MCF 10A (cell line): ENCODE measurements at regions not wholly inside any gene's neighbourhood (a gene's known extent, or its start where the extent isn't known, plus 50 kb on each side); places are given as distances from the start of the nearest gene placed in this dataset.

Experiments
- BruUV-seq: library from RNA; stranded (reverse); fragments of 400-500 nt; replicated peaks from 2 replicates; lab custom pipeline; 2021; lab: Mats Ljungman, UMichigan
- CTCF ChIA-PET: fragments of 300-600 bp; sonication (Branson Sonifier 250); formaldehyde crosslinking; extraction: SDS; loops from one replicate; lab custom pipeline; 2021; ENCODE audit warnings: antibody characterized with exemption, inconsistent platforms; lab: Yijun Ruan, JAX
- POLR2A ChIA-PET: fragments of 300-600, 350-650 bp; sonication (Branson Sonifier 250); formaldehyde crosslinking; extraction: SDS; loops from one replicate; lab custom pipeline; 2020; ENCODE audit warnings: antibody characterized with exemption, inconsistent platforms; lab: Yijun Ruan, JAX
- DNase-seq: peaks from one replicate; pipeline ENCODE4 v3.0.0-alpha.2; 2018; ENCODE audit not compliant: unreplicated experiment
- H3K27ac Mint-ChIP-seq: one replicate; pipeline ENCODE4 v1.8.0; 2022; ENCODE audit warnings: mild to moderate bottlenecking, low read depth, mixed read lengths; ENCODE audit not compliant: unreplicated experiment
- H3K27me3 Mint-ChIP-seq: one replicate; pipeline ENCODE4 v1.8.0; 2022; ENCODE audit warnings: mixed read lengths; ENCODE audit not compliant: insufficient read depth, unreplicated experiment
- H3K36me3 Mint-ChIP-seq: one replicate; pipeline ENCODE4 v1.8.0; 2022; ENCODE audit warnings: mild to moderate bottlenecking, moderate library complexity, mixed read lengths; ENCODE audit not compliant: insufficient read depth, unreplicated experiment
- H3K4me1 Mint-ChIP-seq: one replicate; pipeline ENCODE4 v1.8.0; 2022; ENCODE audit warnings: mixed read lengths; ENCODE audit not compliant: insufficient read depth, unreplicated experiment
- H3K4me3 Mint-ChIP-seq: one replicate; pipeline ENCODE4 v1.8.0; 2022; ENCODE audit warnings: mild to moderate bottlenecking, moderate library complexity, mixed read lengths; ENCODE audit not compliant: unreplicated experiment
- H3K9me3 Mint-ChIP-seq: one replicate; pipeline ENCODE4 v1.8.0; 2022; ENCODE audit warnings: mixed read lengths; ENCODE audit not compliant: unreplicated experiment
- intact Hi-C: fragments of 100-400 bp; cut with micrococcal nuclease; formaldehyde crosslinking; loops from 2 replicates; pipeline ENCODE4 v1.14.1; 2022
- TF ChIP-seq, protein P1 (sequence below): fragments of 200-600 bp; IDR thresholded peaks from one replicate; pipeline ENCODE4 v1.8.0; 2022; ENCODE audit warnings: antibody characterized with exemption, mild to moderate bottlenecking; ENCODE audit not compliant: unreplicated experiment

- no peaks in the 10 kb centered on the region for H3K4me1 Mint-ChIP-seq
- no peak overlapping the region for H3K27ac Mint-ChIP-seq
- peaks cover 60% of the 10 kb centered on the region for H3K27me3 Mint-ChIP-seq
- TF ChIP-seq, protein P1, sequence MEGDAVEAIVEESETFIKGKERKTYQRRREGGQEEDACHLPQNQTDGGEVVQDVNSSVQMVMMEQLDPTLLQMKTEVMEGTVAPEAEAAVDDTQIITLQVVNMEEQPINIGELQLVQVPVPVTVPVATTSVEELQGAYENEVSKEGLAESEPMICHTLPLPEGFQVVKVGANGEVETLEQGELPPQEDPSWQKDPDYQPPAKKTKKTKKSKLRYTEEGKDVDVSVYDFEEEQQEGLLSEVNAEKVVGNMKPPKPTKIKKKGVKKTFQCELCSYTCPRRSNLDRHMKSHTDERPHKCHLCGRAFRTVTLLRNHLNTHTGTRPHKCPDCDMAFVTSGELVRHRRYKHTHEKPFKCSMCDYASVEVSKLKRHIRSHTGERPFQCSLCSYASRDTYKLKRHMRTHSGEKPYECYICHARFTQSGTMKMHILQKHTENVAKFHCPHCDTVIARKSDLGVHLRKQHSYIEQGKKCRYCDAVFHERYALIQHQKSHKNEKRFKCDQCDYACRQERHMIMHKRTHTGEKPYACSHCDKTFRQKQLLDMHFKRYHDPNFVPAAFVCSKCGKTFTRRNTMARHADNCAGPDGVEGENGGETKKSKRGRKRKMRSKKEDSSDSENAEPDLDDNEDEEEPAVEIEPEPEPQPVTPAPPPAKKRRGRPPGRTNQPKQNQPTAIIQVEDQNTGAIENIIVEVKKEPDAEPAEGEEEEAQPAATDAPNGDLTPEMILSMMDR, result no peak
- ChIA-PET POLR2A (no interaction called here), CTCF (no interaction called here)
- BruUV-seq, result no TSS peak
- no peak overlapping the region for H3K4me3 Mint-ChIP-seq
- no peaks in the 10 kb centered on the region for H3K36me3 Mint-ChIP-seq
- DNase-seq, result no peak
- intact Hi-C loops, result no loop called here
- no peaks in the 10 kb centered on the region for H3K9me3 Mint-ChIP-seq
These were observed 163.5 kb downstream of the ADRA2A start for GRCh38 chr10:111240348-111240747.

DNA sequence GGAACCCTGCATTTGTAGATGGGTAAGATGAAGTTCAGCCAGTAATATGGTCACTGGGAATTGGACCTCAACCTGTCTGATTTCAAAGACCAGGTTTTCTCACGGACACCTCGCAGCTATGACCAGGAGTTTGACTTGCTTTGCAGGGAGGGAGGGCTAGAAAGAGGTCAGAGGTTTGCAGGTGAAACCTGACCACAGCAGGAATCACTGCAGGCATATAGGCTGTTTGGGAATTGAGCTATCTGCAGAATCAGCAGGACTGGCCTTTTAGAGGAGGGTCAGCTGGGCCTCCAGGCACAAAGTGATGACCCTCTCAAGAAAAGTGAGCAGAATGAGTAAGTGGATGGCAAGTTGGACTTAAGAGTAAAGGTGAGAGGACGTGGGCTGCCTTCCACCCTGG lies 166.3 kb downstream of the ADRA2A start:
- DNase-seq, result no peak
- TF ChIP-seq, protein P1, result no peak
- ChIA-PET CTCF (interaction anchor here (0.6 kb wide), 1 partner anchor 186 kb away, joined by 3 read pairs; no protein-coding TSS in a partner anchor), POLR2A (interaction anchor here (0.7 kb wide), 1 partner anchor 1088 kb away, joined by 4 read pairs; no protein-coding TSS in a partner anchor)
- H3K9me3 Mint-ChIP-seq, result no peaks in the 10 kb centered on the region
- no TSS peak for BruUV-seq
- peaks cover 62% of the 10 kb centered on the region for H3K27me3 Mint-ChIP-seq
- no peak overlapping the region for H3K4me3 Mint-ChIP-seq
- no peaks in the 10 kb centered on the region for H3K36me3 Mint-ChIP-seq
- no peak overlapping the region for H3K27ac Mint-ChIP-seq
- intact Hi-C loops, result no loop called here
- peaks cover 6% of the 10 kb centered on the region for H3K4me1 Mint-ChIP-seq

DNA sequence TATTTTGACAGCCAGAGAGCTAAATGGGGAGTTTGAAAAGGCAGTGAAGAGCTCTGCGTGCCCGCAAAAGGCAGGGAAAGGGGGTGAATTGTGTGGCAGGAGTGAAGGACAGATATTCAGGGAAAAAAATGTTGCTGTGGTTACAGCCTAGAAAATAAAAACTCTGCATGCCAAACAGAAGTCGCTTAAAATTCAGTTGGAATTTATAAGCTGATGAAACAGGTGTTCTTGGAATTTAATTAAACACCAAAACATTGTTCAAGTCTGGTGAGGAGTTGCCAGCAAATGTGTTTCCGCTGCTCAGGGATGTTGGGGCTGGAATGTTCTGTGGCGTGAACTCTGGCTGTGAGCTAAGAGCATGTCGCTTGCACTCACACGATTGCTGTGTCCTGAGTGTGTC lies 169.3 kb downstream of the ADRA2A start:
- Mint-ChIP-seq H3K27me3 (peaks cover 47% of the 10 kb centered on the region), H3K36me3 (no peaks in the 10 kb centered on the region), H3K4me3 (no peak overlapping the region), H3K27ac (no peak overlapping the region), H3K4me1 (peaks cover 6% of the 10 kb centered on the region), H3K9me3 (peaks cover 7% of the 10 kb centered on the region)
- POLR2A ChIA-PET, result no interaction called here
- BruUV-seq, result no TSS peak
- CTCF ChIA-PET, result interaction anchor here (1.3 kb wide), 1 partner anchor 353 kb away, joined by 4 read pairs; no protein-coding TSS in a partner anchor
- TF ChIP-seq, protein P1, result no peak
- intact Hi-C loops, result no loop called here
- no peak for DNase-seq

- intact Hi-C loops, result no loop called here
- Mint-ChIP-seq H3K36me3 (no peaks in the 10 kb centered on the region), H3K4me1 (peaks cover 6% of the 10 kb centered on the region), H3K9me3 (peaks cover 14% of the 10 kb centered on the region), H3K27ac (no peak overlapping the region), H3K27me3 (peaks cover 54% of the 10 kb centered on the region), H3K4me3 (no peak overlapping the region)
- BruUV-seq, result no TSS peak
- POLR2A ChIA-PET, result interaction anchor here (0.7 kb wide), 1 partner anchor 673 kb away, joined by 3 read pairs; no protein-coding TSS in a partner anchor
- TF ChIP-seq, protein P1, result no peak
- CTCF ChIA-PET, result interaction anchor here (0.5 to 1.3 kb wide), 3 partner anchors 352 to 831 kb away, joined by 3 to 4 read pairs (median 3); no protein-coding TSS in a partner anchor
- no peak for DNase-seq
These were observed 170.1 kb downstream of the ADRA2A start for GRCh38 chr10:111246814-111247452.
